DMS53 (cell line): ENCODE measurements at regions not wholly inside any gene's neighbourhood (a gene's known extent, or its start where the extent isn't known, plus 50 kb on each side); places are given as distances from the start of the nearest gene placed in this dataset.
"Not testable (repeated sequence)": the region's sequence is repeated elsewhere in the genome, so short reads cannot be mapped to it uniquely, and the experiment has no call there.

Experiments
- DNase-seq: peaks from one replicate; lab custom pipeline; 2025; lab: John Stamatoyannopoulos, UW

- no peak for DNase-seq
These were observed 67.4 kb downstream of the ARRDC3 start for GRCh38 chr5:91315701-91316100.

- peak; percentile 99 for DNase-seq
These were observed 69.1 kb downstream of the ARRDC3 start for GRCh38 chr5:91313757-91314673.

- no peak for DNase-seq
These were observed 70.4 kb downstream of the ARRDC3 start for GRCh38 chr5:91312698-91313097.

- peak; percentile 87 for DNase-seq
These were observed 71.2 kb downstream of the ARRDC3 start for GRCh38 chr5:91311697-91312501.

GRCh38 chr5:91311168-91311696, 71.9 kb downstream of the ARRDC3 start:
- no peak for DNase-seq

GRCh38 chr5:91308157-91308556, 75.0 kb downstream of the ARRDC3 start:
- DNase-seq: not testable (repeated sequence)

GRCh38 chr5:91307048-91307447, 76.1 kb downstream of the ARRDC3 start:
- no peak for DNase-seq

GRCh38 chr5:91306497-91306896, 76.6 kb downstream of the ARRDC3 start:
- no peak for DNase-seq

- DNase-seq: no peak
These were observed 77.5 kb downstream of the ARRDC3 start for GRCh38 chr5:91305640-91306039.

- not testable (repeated sequence) for DNase-seq
These were observed 79.1 kb downstream of the ARRDC3 start for GRCh38 chr5:91304015-91304414.

GRCh38 chr5:91302958-91303357, 80.2 kb downstream of the ARRDC3 start:
- no peak for DNase-seq

- peak; percentile 17 for DNase-seq
These were observed 80.8 kb downstream of the ARRDC3 start for GRCh38 chr5:91302305-91302704.

GRCh38 chr5:91301106-91301846, 81.8 kb downstream of the ARRDC3 start:
- DNase-seq: no peak

- no peak for DNase-seq
These were observed 85.1 kb downstream of the ARRDC3 start for GRCh38 chr5:91297994-91298393.

- DNase-seq: no peak
These were observed 86.4 kb downstream of the ARRDC3 start for GRCh38 chr5:91296674-91297143.

- DNase-seq: not testable (repeated sequence)
These were observed 87.0 kb downstream of the ARRDC3 start for GRCh38 chr5:91296102-91296501.

GRCh38 chr5:91293131-91293530, 90.0 kb downstream of the ARRDC3 start:
- DNase-seq: no peak

GRCh38 chr5:91291628-91292569, 91.2 kb downstream of the ARRDC3 start:
- DNase-seq: no peak

GRCh38 chr5:91288118-91288916, 94.8 kb downstream of the ARRDC3 start:
- no peak for DNase-seq

- DNase-seq: not testable (repeated sequence)
These were observed 98.1 kb downstream of the ARRDC3 start for GRCh38 chr5:91285062-91285461.
